Peyer's patch (tissue), 4 donors: ENCODE measurements at regions not wholly inside any gene's neighbourhood (a gene's known extent, or its start where the extent isn't known, plus 50 kb on each side); places are given as distances from the start of the nearest gene placed in this dataset.

Source experiments
- POLR2A ChIP-seq, 2 donors: fragments of 450-650 bp; IDR thresholded peaks; one replicate each; pipeline ENCODE4 v1.5.1; 2017; ENCODE audit warnings: antibody characterized with exemption in 2 of 2, mild to moderate bottlenecking in 2 of 2, moderate library complexity in 2 of 2
- TF ChIP-seq, protein P1 (sequence below), 6 experiments: fragments of 450-650 bp in 4 of 6; fragments of 200-600 bp in 2 of 6; sonication (generic) in 1 of 6; IDR thresholded peaks; one replicate each; pipeline ENCODE4 v1.5.1; 2017 to 2019; ENCODE audit warnings: antibody characterized with exemption in 6 of 6, mild to moderate bottlenecking in 3 of 6, moderate library complexity in 1 of 6

GRCh38 chr6:1145768-1146218 lies 166.1 kb upstream of the FOXQ1 start:
- TF ChIP-seq, protein P1, sequence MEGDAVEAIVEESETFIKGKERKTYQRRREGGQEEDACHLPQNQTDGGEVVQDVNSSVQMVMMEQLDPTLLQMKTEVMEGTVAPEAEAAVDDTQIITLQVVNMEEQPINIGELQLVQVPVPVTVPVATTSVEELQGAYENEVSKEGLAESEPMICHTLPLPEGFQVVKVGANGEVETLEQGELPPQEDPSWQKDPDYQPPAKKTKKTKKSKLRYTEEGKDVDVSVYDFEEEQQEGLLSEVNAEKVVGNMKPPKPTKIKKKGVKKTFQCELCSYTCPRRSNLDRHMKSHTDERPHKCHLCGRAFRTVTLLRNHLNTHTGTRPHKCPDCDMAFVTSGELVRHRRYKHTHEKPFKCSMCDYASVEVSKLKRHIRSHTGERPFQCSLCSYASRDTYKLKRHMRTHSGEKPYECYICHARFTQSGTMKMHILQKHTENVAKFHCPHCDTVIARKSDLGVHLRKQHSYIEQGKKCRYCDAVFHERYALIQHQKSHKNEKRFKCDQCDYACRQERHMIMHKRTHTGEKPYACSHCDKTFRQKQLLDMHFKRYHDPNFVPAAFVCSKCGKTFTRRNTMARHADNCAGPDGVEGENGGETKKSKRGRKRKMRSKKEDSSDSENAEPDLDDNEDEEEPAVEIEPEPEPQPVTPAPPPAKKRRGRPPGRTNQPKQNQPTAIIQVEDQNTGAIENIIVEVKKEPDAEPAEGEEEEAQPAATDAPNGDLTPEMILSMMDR (IDR thresholded peaks at IDR 0.05) = no peak
- no peak for TF ChIP-seq POLR2A (IDR thresholded peaks at IDR 0.05)
